ENCODE measurements at regions not wholly inside any gene's neighbourhood (a gene's known extent, or its start where the extent isn't known, plus 50 kb on each side); places are given as distances from the start of the nearest gene placed in this dataset.

DNA sequence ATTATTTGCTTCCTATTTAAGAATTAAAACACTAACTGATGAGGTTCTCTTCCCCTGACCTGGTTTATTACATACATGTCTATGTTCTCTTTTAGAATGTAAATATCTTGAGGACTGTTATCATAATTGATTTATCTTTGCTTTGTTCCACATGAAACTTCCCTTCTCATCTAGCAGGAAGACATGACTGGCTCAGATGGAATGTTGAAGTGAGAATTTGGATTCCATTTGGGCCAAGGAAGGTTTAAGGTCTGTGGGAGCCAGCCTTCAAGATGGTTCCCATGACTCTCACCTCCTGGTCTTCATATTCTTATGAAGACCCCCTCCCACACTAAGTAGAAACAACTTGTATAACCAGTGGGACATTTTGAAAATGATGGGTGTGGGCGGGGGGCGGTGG is 222.2 kb upstream of the GADL1 start:
- H3K4me1 ChIP-seq: no peaks in the 10 kb centered on the region
- H3K36me3 ChIP-seq: no peaks in the 10 kb centered on the region
- DNase-seq (no peak), ATAC-seq (no peak)
- H3K27me3 ChIP-seq: no peaks in the 10 kb centered on the region
- TF ChIP-seq, protein P1, sequence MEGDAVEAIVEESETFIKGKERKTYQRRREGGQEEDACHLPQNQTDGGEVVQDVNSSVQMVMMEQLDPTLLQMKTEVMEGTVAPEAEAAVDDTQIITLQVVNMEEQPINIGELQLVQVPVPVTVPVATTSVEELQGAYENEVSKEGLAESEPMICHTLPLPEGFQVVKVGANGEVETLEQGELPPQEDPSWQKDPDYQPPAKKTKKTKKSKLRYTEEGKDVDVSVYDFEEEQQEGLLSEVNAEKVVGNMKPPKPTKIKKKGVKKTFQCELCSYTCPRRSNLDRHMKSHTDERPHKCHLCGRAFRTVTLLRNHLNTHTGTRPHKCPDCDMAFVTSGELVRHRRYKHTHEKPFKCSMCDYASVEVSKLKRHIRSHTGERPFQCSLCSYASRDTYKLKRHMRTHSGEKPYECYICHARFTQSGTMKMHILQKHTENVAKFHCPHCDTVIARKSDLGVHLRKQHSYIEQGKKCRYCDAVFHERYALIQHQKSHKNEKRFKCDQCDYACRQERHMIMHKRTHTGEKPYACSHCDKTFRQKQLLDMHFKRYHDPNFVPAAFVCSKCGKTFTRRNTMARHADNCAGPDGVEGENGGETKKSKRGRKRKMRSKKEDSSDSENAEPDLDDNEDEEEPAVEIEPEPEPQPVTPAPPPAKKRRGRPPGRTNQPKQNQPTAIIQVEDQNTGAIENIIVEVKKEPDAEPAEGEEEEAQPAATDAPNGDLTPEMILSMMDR (IDR thresholded peaks at IDR 0.05): no peak
- intact Hi-C loops (cut with DNase I): no loop called here
- H3K9me3 ChIP-seq: no peaks in the 10 kb centered on the region
- H3K4me3 ChIP-seq: no peak overlapping the region
- H3K27ac ChIP-seq: no peak overlapping the region

DNA sequence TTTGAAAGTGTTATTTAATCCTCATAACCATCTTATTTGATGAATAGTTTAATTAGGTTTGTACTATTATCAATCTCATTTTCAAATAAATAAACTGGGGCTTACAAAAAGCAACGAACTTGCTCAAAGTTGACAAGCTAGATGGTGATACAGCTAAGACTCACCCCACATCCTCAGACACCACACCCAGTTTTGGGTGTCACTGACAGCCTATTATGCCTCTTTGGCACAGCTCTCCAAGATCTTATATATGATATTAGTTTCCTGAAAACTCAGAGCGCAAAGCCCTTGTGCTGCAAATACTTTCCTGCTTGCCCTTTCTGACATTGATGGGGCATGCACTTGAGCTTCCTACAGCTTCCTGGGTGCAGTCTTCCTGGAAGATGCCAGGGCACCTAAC is 223.4 kb upstream of the GADL1 start:
- Histone ChIP-seq H3K4me3 (no peak overlapping the region), H3K36me3 (no peaks in the 10 kb centered on the region), H3K27ac (no peak overlapping the region), H3K27me3 (no peaks in the 10 kb centered on the region), H3K4me1 (no peaks in the 10 kb centered on the region), H3K9me3 (no peaks in the 10 kb centered on the region)
- TF ChIP-seq, protein P1 (IDR thresholded peaks at IDR 0.05): no peak
- DNase-seq: no peak
- intact Hi-C loops (cut with DNase I): no loop called here
- no peak for ATAC-seq

DNA sequence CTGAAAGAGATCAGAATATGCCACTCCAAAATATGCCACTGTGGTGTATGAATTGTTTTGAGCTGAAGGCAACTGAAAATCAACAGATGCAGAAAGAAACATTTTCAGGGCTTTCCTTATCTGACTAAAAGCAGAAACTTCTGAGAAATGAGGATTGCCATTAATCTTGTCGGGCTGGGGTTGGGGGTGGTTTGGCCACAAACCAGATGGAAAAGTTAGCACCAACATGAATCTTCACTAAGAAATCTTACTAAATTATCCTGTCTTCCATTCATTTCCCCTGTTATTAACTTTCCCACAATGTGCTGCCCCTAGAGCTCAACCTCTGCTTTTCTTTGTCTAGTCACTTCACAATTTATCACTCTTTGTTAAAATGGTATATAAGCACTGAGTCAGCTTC is 229.9 kb upstream of the GADL1 start:
- no peaks in the 10 kb centered on the region for H3K9me3 ChIP-seq

DNA sequence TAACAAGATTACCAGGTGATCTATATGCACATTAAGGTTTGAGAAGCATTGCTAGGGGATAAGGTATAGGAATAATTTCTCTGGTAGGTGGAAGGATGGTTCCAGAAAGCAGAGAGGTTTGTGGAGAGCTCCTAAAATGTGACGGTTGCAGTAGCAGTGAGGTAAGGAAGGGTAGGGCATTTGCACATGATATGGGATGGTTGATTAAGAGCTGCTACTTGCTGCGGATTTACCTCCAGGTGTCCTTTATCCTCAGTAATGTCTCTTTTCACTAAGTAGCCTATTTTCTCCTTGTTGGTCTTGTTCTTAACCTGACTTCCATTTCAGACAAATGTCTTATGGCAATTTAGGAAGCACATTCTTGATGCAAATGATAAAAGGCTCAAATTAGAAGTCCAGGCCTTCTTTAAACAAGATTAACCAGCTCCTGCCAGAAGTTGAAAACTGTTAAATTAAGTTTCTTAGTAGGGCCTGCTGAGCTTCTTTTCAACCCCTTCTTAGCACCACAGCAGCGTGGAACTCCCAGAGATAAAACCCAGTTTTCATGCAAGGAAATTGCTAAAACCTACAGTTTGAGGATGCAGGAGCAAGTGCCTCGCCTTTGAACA is 231.1 kb upstream of the GADL1 start:
- no peaks in the 10 kb centered on the region for H3K9me3 ChIP-seq
- DNase-seq (no peak), ATAC-seq (no peak)
- no peaks in the 10 kb centered on the region for H3K27me3 ChIP-seq
- TF ChIP-seq, protein P1 (IDR thresholded peaks at IDR 0.05): no peak
- H3K4me1 ChIP-seq: no peaks in the 10 kb centered on the region
- H3K4me3 ChIP-seq: no peak overlapping the region
- no peak overlapping the region for H3K27ac ChIP-seq
- no peaks in the 10 kb centered on the region for H3K36me3 ChIP-seq
- intact Hi-C loops (cut with DNase I): no loop called here

More for the DNA sequence above, 229.9 kb upstream of the GADL1 start:
- intact Hi-C loops (cut with DNase I): no loop called here
- H3K4me3 ChIP-seq: no peak overlapping the region
- ATAC-seq (no peak), DNase-seq (no peak)
- TF ChIP-seq, protein P1 (IDR thresholded peaks at IDR 0.05): no peak
- H3K27ac ChIP-seq: no peak overlapping the region
- no peaks in the 10 kb centered on the region for H3K27me3 ChIP-seq
- H3K36me3 ChIP-seq: no peaks in the 10 kb centered on the region
- H3K4me1 ChIP-seq: no peaks in the 10 kb centered on the region

DNA sequence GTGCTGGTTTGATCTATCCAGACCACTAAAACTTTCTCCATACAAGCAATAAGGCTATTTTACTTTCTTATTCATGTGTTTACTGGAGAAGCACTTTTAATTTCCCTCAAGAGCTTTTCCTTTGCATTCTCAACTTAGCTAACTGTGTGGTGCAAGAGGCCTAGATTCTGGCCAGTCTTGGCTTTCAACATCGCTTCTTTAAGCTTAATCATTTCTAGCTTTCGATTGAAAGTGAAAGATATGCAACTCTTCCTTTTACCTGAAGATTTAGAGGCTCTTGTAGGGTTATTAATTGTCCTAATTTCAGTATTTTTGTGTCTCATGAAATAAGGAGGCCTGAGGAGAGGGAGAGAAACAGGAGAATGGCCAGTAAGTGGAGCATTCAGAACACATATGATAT is 234.8 kb upstream of the GADL1 start:
- Histone ChIP-seq H3K4me3 (no peak overlapping the region), H3K27me3 (no peaks in the 10 kb centered on the region), H3K36me3 (no peaks in the 10 kb centered on the region), H3K27ac (no peak overlapping the region), H3K9me3 (no peaks in the 10 kb centered on the region), H3K4me1 (no peaks in the 10 kb centered on the region)
- DNase-seq (no peak), ATAC-seq (no peak)
- intact Hi-C loops (cut with DNase I): no loop called here
- TF ChIP-seq, protein P1 (IDR thresholded peaks at IDR 0.05): no peak
